ENCODE measurements at regions not wholly inside any gene's neighbourhood (a gene's known extent, or its start where the extent isn't known, plus 50 kb on each side); places are given as distances from the start of the nearest gene placed in this dataset.
A peak's percentile ranks its signal among the peaks of the same experiment; 100 is the strongest.
"Not testable (repeated sequence)": the region's sequence is repeated elsewhere in the genome, so short reads cannot be mapped to it uniquely, and the experiment has no call there.

GRCh38 chr14:22210906-22211305, 378.1 kb downstream of the DAD1 start:
- no peak for TF ChIP-seq CTCF (IDR thresholded peaks at IDR 0.05)
- Histone ChIP-seq H3K9me3 (no peaks in the 10 kb centered on the region), H3K27me3 (no peaks in the 10 kb centered on the region), H3K36me3 (no peaks in the 10 kb centered on the region), H3K4me3 (no peak overlapping the region), H3K4me1 (no peaks in the 10 kb centered on the region), H3K27ac (no peak overlapping the region)
- intact Hi-C loops (cut with DNase I; ENCODE audit: low total_unique reads): no loop called here
- DNase-seq: no peak

- H3K27ac ChIP-seq: no peak overlapping the region
- no peak for TF ChIP-seq CTCF (IDR thresholded peaks at IDR 0.05)
- H3K36me3 ChIP-seq: no peaks in the 10 kb centered on the region
- intact Hi-C loops (cut with DNase I; ENCODE audit: low total_unique reads): no loop called here
- no peaks in the 10 kb centered on the region for H3K27me3 ChIP-seq
- no peak for DNase-seq
- H3K9me3 ChIP-seq: no peaks in the 10 kb centered on the region
- H3K4me3 ChIP-seq: no peak overlapping the region
- H3K4me1 ChIP-seq: no peaks in the 10 kb centered on the region
These were observed 379.0 kb downstream of the DAD1 start for GRCh38 chr14:22210026-22210425.

GRCh38 chr14:22203036-22203435, 386.0 kb downstream of the DAD1 start:
- H3K4me1 ChIP-seq: no peaks in the 10 kb centered on the region
- no peak for DNase-seq
- H3K36me3 ChIP-seq: no peaks in the 10 kb centered on the region
- no peak overlapping the region for H3K4me3 ChIP-seq
- TF ChIP-seq CTCF (IDR thresholded peaks at IDR 0.05): no peak
- no peaks in the 10 kb centered on the region for H3K9me3 ChIP-seq
- no peak overlapping the region for H3K27ac ChIP-seq
- H3K27me3 ChIP-seq: no peaks in the 10 kb centered on the region
- intact Hi-C loops (cut with DNase I; ENCODE audit: low total_unique reads): no loop called here

DNA sequence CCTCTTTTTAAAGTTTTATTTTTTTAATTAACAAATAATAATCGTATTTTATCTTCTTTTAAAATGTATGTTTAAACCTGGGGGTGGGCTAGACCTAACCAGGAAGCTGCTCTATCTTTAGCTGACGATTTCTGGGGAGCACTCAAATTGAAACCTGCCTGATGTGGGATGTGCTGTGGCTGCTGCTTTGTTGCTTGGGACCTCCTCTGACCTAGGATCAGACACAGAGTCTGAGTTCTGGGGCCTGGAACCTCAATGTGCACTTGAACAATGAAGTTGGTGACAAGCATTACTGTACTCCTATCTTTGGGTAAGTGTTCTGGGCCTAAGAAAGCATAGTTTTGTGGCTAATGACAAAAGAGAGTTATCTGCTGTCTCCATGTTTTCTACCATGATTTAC, 386.7 kb downstream of the DAD1 start:
- Histone ChIP-seq H3K4me3 (no peak overlapping the region), H3K27me3 (no peaks in the 10 kb centered on the region), H3K4me1 (no peaks in the 10 kb centered on the region), H3K9me3 (no peaks in the 10 kb centered on the region), H3K36me3 (no peaks in the 10 kb centered on the region), H3K27ac (no peak overlapping the region)
- no peak for DNase-seq
- no peak for TF ChIP-seq CTCF (IDR thresholded peaks at IDR 0.05)
- intact Hi-C loops (cut with DNase I; ENCODE audit: low total_unique reads): no loop called here

GRCh38 chr14:22200977-22201605, 387.9 kb downstream of the DAD1 start:
- intact Hi-C loops (cut with DNase I; ENCODE audit: low total_unique reads): no loop called here

GRCh38 chr14:22200131-22200530, 388.9 kb downstream of the DAD1 start:
- DNase-seq; intact Hi-C loops (cut with DNase I; ENCODE audit: low total_unique reads): not testable (repeated sequence)

More at GRCh38 chr14:22200977-22201605, 387.9 kb downstream of the DAD1 start:
- no peak for DNase-seq
- H3K27ac ChIP-seq: no peak overlapping the region
- no peak overlapping the region for H3K4me3 ChIP-seq
- H3K9me3 ChIP-seq: no peaks in the 10 kb centered on the region
- no peaks in the 10 kb centered on the region for H3K4me1 ChIP-seq
- peak; percentile 49 to 50 for TF ChIP-seq CTCF (IDR thresholded peaks at IDR 0.05)
- H3K36me3 ChIP-seq: no peaks in the 10 kb centered on the region
- no peaks in the 10 kb centered on the region for H3K27me3 ChIP-seq

More at GRCh38 chr14:22200131-22200530, 388.9 kb downstream of the DAD1 start:
- not testable (repeated sequence) for H3K9me3 ChIP-seq, H3K4me3 ChIP-seq, H3K27me3 ChIP-seq, H3K27ac ChIP-seq, H3K4me1 ChIP-seq, H3K36me3 ChIP-seq
